Gastroesophageal sphincter (tissue), 3 donors: ENCODE measurements at regions not wholly inside any gene's neighbourhood (a gene's known extent, or its start where the extent isn't known, plus 50 kb on each side); places are given as distances from the start of the nearest gene placed in this dataset.

ENCODE experiments used
- CTCF ChIP-seq, 4 experiments: fragments of 200-600 bp in 2 of 4; fragments of 450-650 bp in 2 of 4; sonication (generic) in 1 of 4; IDR thresholded peaks; one replicate each; pipeline ENCODE4 v1.5.1; 2017 to 2019; ENCODE audit warnings: antibody characterized with exemption in 4 of 4, mild to moderate bottlenecking in 2 of 4, moderate library complexity in 2 of 4
- EP300 ChIP-seq: sonication (generic); formaldehyde crosslinking; IDR thresholded peaks from one replicate; pipeline ENCODE4 v1.6.1; 2017; ENCODE audit warnings: antibody characterized with exemption, mild to moderate bottlenecking
- POLR2A ChIP-seq, 2 donors: fragments of 450-650 bp; IDR thresholded peaks; one replicate each; pipeline ENCODE4 v1.6.1; 2017; ENCODE audit warnings: antibody characterized with exemption in 2 of 2, mild to moderate bottlenecking in 2 of 2, moderate library complexity in 1 of 2
- POLR2AphosphoS5 ChIP-seq: sonication (generic); formaldehyde crosslinking; IDR thresholded peaks from one replicate; pipeline ENCODE4 v1.6.1; 2017; ENCODE audit warnings: antibody characterized with exemption

- TF ChIP-seq CTCF (IDR thresholded peaks at IDR 0.05) (no peak), POLR2A (IDR thresholded peaks at IDR 0.05) (no peak), POLR2AphosphoS5 (no peak), EP300 (no peak)
These were observed 229.9 kb upstream of the MAGI2 start for GRCh38 chr7:79683185-79683890.
